Osteoblast (primary cell): ENCODE measurements at regions not wholly inside any gene's neighbourhood (a gene's known extent, or its start where the extent isn't known, plus 50 kb on each side); places are given as distances from the start of the nearest gene placed in this dataset.

Experiments
- DNase-seq: peaks from one replicate; pipeline ENCODE4 v3.0.0; 2011; ENCODE audit warnings: low spot score, mixed read lengths; ENCODE audit not compliant: insufficient read length; ENCODE audit errors: missing footprints
- H2AFZ ChIP-seq: 2 replicates; pipeline ENCODE4 v1.6.0; 2011; ENCODE audit warnings: mild to moderate bottlenecking, low read length
- H3K27ac ChIP-seq: 2 replicates; pipeline ENCODE4 v1.5.1; 2011; ENCODE audit warnings: mild to moderate bottlenecking, low read depth, low read length, moderate library complexity
- H3K27me3 ChIP-seq: 2 replicates; pipeline ENCODE4 v1.6.0; 2012; ENCODE audit warnings: mild to moderate bottlenecking, control low read depth, inconsistent platforms, low read length, moderate library complexity; ENCODE audit not compliant: insufficient read depth
- H3K36me3 ChIP-seq: 2 replicates; pipeline ENCODE4 v1.5.1; 2011; ENCODE audit warnings: mild to moderate bottlenecking, low read length, control low read depth, moderate library complexity; ENCODE audit not compliant: insufficient read depth
- H3K4me1 ChIP-seq: 2 replicates; pipeline ENCODE4 v1.5.1; 2011; ENCODE audit warnings: mild to moderate bottlenecking, low read length, control low read depth, moderate library complexity; ENCODE audit not compliant: insufficient read depth
- H3K4me2 ChIP-seq: 2 replicates; pipeline ENCODE4 v1.6.0; 2011; ENCODE audit warnings: mild to moderate bottlenecking, low read length; ENCODE audit not compliant: insufficient read depth
- H3K4me3 ChIP-seq: fragments of 200-600 bp; sonication (generic); 3 replicates; pipeline ENCODE4 v1.5.1; 2012; ENCODE audit warnings: mild to moderate bottlenecking, low read length, inconsistent platforms; ENCODE audit not compliant: insufficient read depth
- H3K79me2 ChIP-seq: 2 replicates; pipeline ENCODE4 v1.6.0; 2012; ENCODE audit warnings: mild to moderate bottlenecking, low read length, control low read depth, inconsistent platforms; ENCODE audit not compliant: insufficient read depth
- H3K9me3 ChIP-seq: 2 replicates; pipeline ENCODE4 v1.5.1; 2011; ENCODE audit warnings: low read depth, low read length, control low read depth
- H4K20me1 ChIP-seq: 2 replicates; pipeline ENCODE4 v1.6.0; 2012; ENCODE audit warnings: mild to moderate bottlenecking, low read length, control low read depth; ENCODE audit not compliant: insufficient read depth
- TF ChIP-seq, protein P1 (sequence below): IDR thresholded peaks from 2 replicates; pipeline ENCODE4 v1.5.1; 2011; ENCODE audit warnings: mild to moderate bottlenecking, low read depth, low read length, moderate library complexity; ENCODE audit errors: extremely low read depth

- Histone ChIP-seq H2AFZ (no peak overlapping the region), H3K27me3 (peaks cover 24% of the 10 kb centered on the region), H3K9me3 (no peaks in the 10 kb centered on the region), H3K36me3 (no peaks in the 10 kb centered on the region), H3K79me2 (no peaks in the 10 kb centered on the region), H3K4me2 (no peak overlapping the region), H3K4me3 (no peak overlapping the region), H4K20me1 (no peaks in the 10 kb centered on the region), H3K4me1 (peaks cover 7% of the 10 kb centered on the region), H3K27ac (no peak overlapping the region)
- DNase-seq = no peak
- TF ChIP-seq, protein P1, sequence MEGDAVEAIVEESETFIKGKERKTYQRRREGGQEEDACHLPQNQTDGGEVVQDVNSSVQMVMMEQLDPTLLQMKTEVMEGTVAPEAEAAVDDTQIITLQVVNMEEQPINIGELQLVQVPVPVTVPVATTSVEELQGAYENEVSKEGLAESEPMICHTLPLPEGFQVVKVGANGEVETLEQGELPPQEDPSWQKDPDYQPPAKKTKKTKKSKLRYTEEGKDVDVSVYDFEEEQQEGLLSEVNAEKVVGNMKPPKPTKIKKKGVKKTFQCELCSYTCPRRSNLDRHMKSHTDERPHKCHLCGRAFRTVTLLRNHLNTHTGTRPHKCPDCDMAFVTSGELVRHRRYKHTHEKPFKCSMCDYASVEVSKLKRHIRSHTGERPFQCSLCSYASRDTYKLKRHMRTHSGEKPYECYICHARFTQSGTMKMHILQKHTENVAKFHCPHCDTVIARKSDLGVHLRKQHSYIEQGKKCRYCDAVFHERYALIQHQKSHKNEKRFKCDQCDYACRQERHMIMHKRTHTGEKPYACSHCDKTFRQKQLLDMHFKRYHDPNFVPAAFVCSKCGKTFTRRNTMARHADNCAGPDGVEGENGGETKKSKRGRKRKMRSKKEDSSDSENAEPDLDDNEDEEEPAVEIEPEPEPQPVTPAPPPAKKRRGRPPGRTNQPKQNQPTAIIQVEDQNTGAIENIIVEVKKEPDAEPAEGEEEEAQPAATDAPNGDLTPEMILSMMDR = no peak
Measured at GRCh38 chr12:53868511-53868986, 70.1 kb upstream of the HOXC13 start.

DNA sequence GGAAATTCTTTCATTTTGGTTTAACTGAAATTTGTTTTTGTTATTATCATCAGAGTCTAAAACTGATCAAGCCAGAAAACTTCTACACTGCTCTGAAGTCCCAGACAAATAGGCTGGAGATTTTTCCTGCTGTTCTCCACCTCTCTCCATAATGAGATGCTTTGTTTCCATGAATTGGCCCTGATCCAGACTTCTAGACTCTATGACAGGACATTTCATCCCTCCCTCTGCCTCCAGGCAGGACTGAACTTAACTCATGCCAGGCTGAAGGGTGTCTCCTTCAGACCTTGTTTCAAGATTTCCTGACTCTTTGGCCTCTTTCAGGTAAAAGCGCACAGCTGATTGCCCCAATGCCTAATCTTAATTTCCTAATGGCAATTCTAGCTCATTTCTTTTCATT, 69.1 kb upstream of the HOXC13 start:
- peaks cover 26% of the 10 kb centered on the region for H3K27me3 ChIP-seq
- DNase-seq = no peak

GRCh38 chr12:53870117-53870516, 68.5 kb upstream of the HOXC13 start:
- no peak overlapping the region for H2AFZ ChIP-seq
- peaks cover 7% of the 10 kb centered on the region for H3K4me1 ChIP-seq
- TF ChIP-seq, protein P1 = no peak
- H3K27me3 ChIP-seq = peaks cover 26% of the 10 kb centered on the region
- no peak overlapping the region for H3K4me3 ChIP-seq
- H3K36me3 ChIP-seq = no peaks in the 10 kb centered on the region
- H3K9me3 ChIP-seq = no peaks in the 10 kb centered on the region
- H3K4me2 ChIP-seq = no peak overlapping the region
- H3K27ac ChIP-seq = no peak overlapping the region
- H3K79me2 ChIP-seq = no peaks in the 10 kb centered on the region
- no peak for DNase-seq
- no peaks in the 10 kb centered on the region for H4K20me1 ChIP-seq

More for the DNA sequence above, 69.1 kb upstream of the HOXC13 start:
- H4K20me1 ChIP-seq = no peaks in the 10 kb centered on the region
- H3K4me3 ChIP-seq = no peak overlapping the region
- H3K4me1 ChIP-seq = peaks cover 7% of the 10 kb centered on the region
- no peak overlapping the region for H3K27ac ChIP-seq
- no peaks in the 10 kb centered on the region for H3K79me2 ChIP-seq
- H3K4me2 ChIP-seq = no peak overlapping the region
- TF ChIP-seq, protein P1 = no peak
- no peak overlapping the region for H2AFZ ChIP-seq
- H3K9me3 ChIP-seq = no peaks in the 10 kb centered on the region
- H3K36me3 ChIP-seq = no peaks in the 10 kb centered on the region

DNA sequence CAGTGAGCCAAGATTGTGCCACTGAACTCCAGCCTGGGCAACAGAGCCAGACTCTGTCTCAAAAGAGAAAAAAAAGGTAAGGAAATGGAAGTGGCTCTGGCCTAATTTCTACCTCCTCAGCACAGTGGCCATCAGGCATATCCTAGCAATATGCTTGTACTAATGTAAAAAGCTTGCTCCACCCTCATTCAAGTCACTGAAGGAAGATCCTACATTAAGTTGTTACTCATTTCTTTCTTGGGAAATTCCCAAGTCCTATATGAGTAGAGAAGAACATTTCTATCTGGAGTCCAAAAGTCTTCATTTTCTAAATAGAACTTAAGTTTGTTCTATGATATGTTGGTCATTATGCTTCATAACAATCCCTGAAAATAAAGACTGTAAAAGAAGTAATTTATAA, 67.3 kb upstream of the HOXC13 start:
- Histone ChIP-seq H4K20me1 (no peaks in the 10 kb centered on the region), H3K4me2 (no peak overlapping the region), H3K4me1 (peaks cover 7% of the 10 kb centered on the region), H3K36me3 (no peaks in the 10 kb centered on the region), H2AFZ (no peak overlapping the region), H3K27ac (no peak overlapping the region), H3K4me3 (no peak overlapping the region), H3K79me2 (no peaks in the 10 kb centered on the region), H3K27me3 (peaks cover 26% of the 10 kb centered on the region), H3K9me3 (no peaks in the 10 kb centered on the region)
- no peak for DNase-seq
- TF ChIP-seq, protein P1 = no peak
